IMR-90 (cell line): ENCODE measurements at regions not wholly inside any gene's neighbourhood (a gene's known extent, or its start where the extent isn't known, plus 50 kb on each side); places are given as distances from the start of the nearest gene placed in this dataset.

Experiments used
- ATAC-seq: fragments of 200-7000 bp; cut with Tn5 transposase; 2 replicates; pipeline ENCODE4 v1.9.1; 2020; ENCODE audit warnings: low read depth, mild to moderate bottlenecking, moderate library complexity
- BruUV-seq: library from RNA; stranded (reverse); fragments of 400-500 nt; replicated peaks from 2 replicates; lab custom pipeline; 2021; lab: Mats Ljungman, UMichigan
- CTCF ChIA-PET: fragments of 300-600 bp; formaldehyde crosslinking; extraction: SDS; loops from one replicate; lab custom pipeline; 2021; ENCODE audit warnings: antibody characterized with exemption; lab: Yijun Ruan, JAX
- POLR2A ChIA-PET: fragments of 300-600 bp; sonication (Branson Sonifier 250); formaldehyde crosslinking; loops from one replicate; lab custom pipeline; 2022; ENCODE audit warnings: antibody characterized with exemption; ENCODE audit not compliant: unreplicated experiment; lab: Charles Lee
- DNase-seq: peaks from one replicate; pipeline ENCODE4 v3.0.0; 2013
- H2AFZ ChIP-seq: replicated peaks from 2 replicates; pipeline ENCODE3; 2013; ENCODE audit warnings: low read length, mild to moderate bottlenecking; ENCODE audit not compliant: poor library complexity
- H2AK5ac ChIP-seq: 2 replicates; pipeline ENCODE4 v1.6.1; 2013; ENCODE audit warnings: low read depth, low read length, inconsistent platforms
- H2AK9ac ChIP-seq: replicated peaks from 2 replicates; pipeline ENCODE3; 2013; ENCODE audit warnings: mild to moderate bottlenecking, low read depth, low read length, moderate library complexity; ENCODE audit not compliant: poor library complexity
- H2BK120ac ChIP-seq: 2 replicates; pipeline ENCODE4 v1.6.1; 2013; ENCODE audit warnings: low read depth, low read length, inconsistent platforms
- H2BK15ac ChIP-seq: 3 replicates; pipeline ENCODE4 v1.6.1; 2013; ENCODE audit warnings: low read depth, low read length, inconsistent platforms
- H2BK20ac ChIP-seq: 2 replicates; pipeline ENCODE4 v1.6.1; 2013; ENCODE audit warnings: low read depth, mild to moderate bottlenecking, inconsistent platforms, low read length, moderate library complexity
- H2BK5ac ChIP-seq: 2 replicates; pipeline ENCODE4 v1.6.1; 2013; ENCODE audit warnings: mild to moderate bottlenecking, low read depth, low read length, inconsistent platforms; ENCODE audit not compliant: poor library complexity, severe bottlenecking
- H3K14ac ChIP-seq: replicated peaks from 2 replicates; pipeline ENCODE4 v1.6.1; 2013; ENCODE audit warnings: low read depth, low read length, inconsistent platforms
- H3K18ac ChIP-seq: 2 replicates; pipeline ENCODE4 v1.6.1; 2013; ENCODE audit warnings: low read depth, low read length, control low read depth
- H3K23ac ChIP-seq: 2 replicates; pipeline ENCODE4 v1.6.1; 2013; ENCODE audit warnings: low read depth, low read length, inconsistent platforms
- H3K27ac ChIP-seq: 2 replicates; pipeline ENCODE4 v1.5.1; 2013; ENCODE audit warnings: mild to moderate bottlenecking, control low read depth, low read length; ENCODE audit not compliant: insufficient read depth
- H3K27me3 ChIP-seq: 2 replicates; pipeline ENCODE4 v1.6.1; 2013; ENCODE audit warnings: low read length; ENCODE audit not compliant: control insufficient read depth, insufficient read depth
- H3K36me3 ChIP-seq: 2 replicates; pipeline ENCODE4 v1.6.1; 2013; ENCODE audit warnings: low read length, mixed read lengths; ENCODE audit not compliant: control insufficient read depth, insufficient read depth
- H3K4ac ChIP-seq: 2 replicates; pipeline ENCODE4 v1.6.1; 2013; ENCODE audit warnings: low read depth, low read length, inconsistent platforms
- H3K4me1 ChIP-seq: 2 replicates; pipeline ENCODE4 v1.6.1; 2013; ENCODE audit warnings: low read length, mixed read lengths; ENCODE audit not compliant: control insufficient read depth, insufficient read depth
- H3K4me2 ChIP-seq: 2 replicates; pipeline ENCODE4 v1.6.1; 2013; ENCODE audit warnings: low read depth, mild to moderate bottlenecking, control low read depth, low read length, moderate library complexity
- H3K4me3 ChIP-seq: 2 replicates; pipeline ENCODE4 v1.5.1; 2013; ENCODE audit warnings: low read depth, mild to moderate bottlenecking, control low read depth, low read length, moderate library complexity; ENCODE audit not compliant: insufficient read depth
- H3K56ac ChIP-seq: 2 replicates; pipeline ENCODE4 v1.6.1; 2013; ENCODE audit warnings: low read length, inconsistent platforms; ENCODE audit not compliant: insufficient read depth; ENCODE audit errors: extremely low read depth
- H3K79me1 ChIP-seq, 2 experiments: 2 replicates each; pipeline ENCODE4 v1.6.1; 2013; ENCODE audit warnings: low read length in 2 of 2, inconsistent platforms in 1 of 2, low read depth in 1 of 2
- H3K9ac ChIP-seq: 2 replicates; pipeline ENCODE4 v1.6.1; 2013; ENCODE audit warnings: low read depth, low read length, control low read depth
- H3K9me1 ChIP-seq: 2 replicates; pipeline ENCODE4 v1.6.1; 2013; ENCODE audit warnings: low read length, inconsistent platforms; ENCODE audit not compliant: insufficient read depth
- H3K9me3 ChIP-seq: 2 replicates; pipeline ENCODE4 v1.6.1; 2013; ENCODE audit warnings: low read length; ENCODE audit not compliant: control insufficient read depth, insufficient read depth
- H4K20me1 ChIP-seq: 2 replicates; pipeline ENCODE4 v1.6.1; 2013; ENCODE audit warnings: low read length, inconsistent platforms; ENCODE audit not compliant: insufficient read depth
- H4K5ac ChIP-seq: 2 replicates; pipeline ENCODE4 v1.6.1; 2013; ENCODE audit warnings: mild to moderate bottlenecking, low read depth, low read length, control low read depth
- H4K8ac ChIP-seq, 2 experiments: 2 replicates each; pipeline ENCODE4 v1.6.1; 2013; ENCODE audit warnings: low read depth in 2 of 2, low read length in 2 of 2, control low read depth in 1 of 2, inconsistent platforms in 1 of 2
- H4K91ac ChIP-seq: 2 replicates; pipeline ENCODE4 v1.6.1; 2013; ENCODE audit warnings: low read depth, low read length, inconsistent platforms; ENCODE audit not compliant: insufficient read depth
- BHLHE40 ChIP-seq: fragments of 150-350 bp; IDR thresholded peaks from 2 replicates; pipeline ENCODE4 v1.6.1; 2016; ENCODE audit warnings: mild to moderate bottlenecking, low read depth, low read length
- CEBPB ChIP-seq: IDR thresholded peaks from 2 replicates; pipeline ENCODE4 v1.6.1; 2012; ENCODE audit warnings: low read depth, low read length, improper control_type of control experiment
- FOS ChIP-seq: fragments of 150-350 bp; IDR thresholded peaks from 2 replicates; pipeline ENCODE4 v1.6.1; 2016; ENCODE audit warnings: low read depth, low read length
- MAZ ChIP-seq: IDR thresholded peaks from 2 replicates; pipeline ENCODE4 v1.6.1; 2012; ENCODE audit warnings: low read depth, mild to moderate bottlenecking, low read length, improper control_type of control experiment, moderate library complexity, borderline replicate concordance
- MXI1 ChIP-seq: IDR thresholded peaks from 2 replicates; pipeline ENCODE4 v1.6.1; 2012; ENCODE audit warnings: low read depth, mild to moderate bottlenecking, low read length, moderate library complexity, borderline replicate concordance
- NFE2L2 ChIP-seq: fragments of 150-350 bp; IDR thresholded peaks from 2 replicates; pipeline ENCODE4 v1.6.1; 2016; ENCODE audit warnings: low read depth, mild to moderate bottlenecking, low read length
- POLR2A ChIP-seq: IDR thresholded peaks from 2 replicates; pipeline ENCODE4 v1.6.1; 2012; ENCODE audit warnings: mild to moderate bottlenecking, low read depth, low read length
- RAD21 ChIP-seq: IDR thresholded peaks from 2 replicates; pipeline ENCODE4 v1.6.1; 2012; ENCODE audit warnings: low read length, improper control_type of control experiment
- RFX5 ChIP-seq: IDR thresholded peaks from 2 replicates; pipeline ENCODE4 v1.8.0; 2012; ENCODE audit warnings: low read depth, mild to moderate bottlenecking, low read length, moderate library complexity
- WGBS, 2 experiments: methylation state at CpG; one replicate each; pipeline versions ENCODE4 v1.1.5 to v1.1.7; 2013; ENCODE audit warnings: missing lambda C conversion rate in 2 of 2; ENCODE audit not compliant: insufficient read length in 1 of 2; ENCODE audit errors: extremely low coverage in 2 of 2; 5-methylcytosine and 5-hydroxymethylcytosine counted together
- dilution Hi-C: fragments of 300-500 bp; cut with HindIII; formaldehyde crosslinking; loops from one replicate; pipeline ENCODE4 v1.14.3; 2018; ENCODE audit warnings: low sequenced_read_pairs; ENCODE audit not compliant: unreplicated experiment
- in situ Hi-C: fragments of 300-500 bp; cut with MboI; formaldehyde crosslinking; loops from 3 replicates; pipeline ENCODE4 v1.14.3; 2019; ENCODE audit warnings: low sequenced_read_pairs, inconsistent platforms, mixed read lengths
- intact Hi-C: fragments of 100-400 bp; cut with micrococcal nuclease; formaldehyde crosslinking; loops from 2 replicates; pipeline ENCODE4 v1.10.0; 2022
- TF ChIP-seq, protein P1 (sequence below): fragments of 150-350 bp; IDR thresholded peaks from 2 replicates; pipeline ENCODE4 v1.6.1; 2016; ENCODE audit warnings: low read depth, mild to moderate bottlenecking, low read length, moderate library complexity, borderline replicate concordance
- TF ChIP-seq, protein P2 (sequence below): fragments of 150-350 bp; IDR thresholded peaks from 2 replicates; pipeline ENCODE4 v1.6.1; 2017; ENCODE audit warnings: mild to moderate bottlenecking, antibody characterized with exemption, low read length, low read depth

DNA sequence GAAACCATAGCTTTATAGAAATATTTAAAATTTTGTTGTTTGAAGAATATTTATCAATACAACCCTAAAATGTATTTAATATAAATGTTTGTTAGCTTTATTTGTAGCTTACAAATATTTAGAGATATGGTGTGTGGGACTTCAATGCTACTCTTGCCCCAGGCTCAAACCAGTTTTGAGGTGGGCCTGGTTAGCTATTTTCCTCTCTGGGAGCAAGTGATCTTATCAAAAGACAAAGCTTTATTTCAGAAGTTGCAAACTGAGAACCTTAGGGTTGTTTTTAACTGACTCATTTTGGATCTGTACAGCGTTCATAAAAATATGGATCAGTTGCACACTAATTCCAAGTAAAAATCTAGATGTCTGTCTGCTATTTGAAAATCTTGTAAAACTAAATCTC lies 563.6 kb upstream of the CDH2 start:
- H2BK5ac ChIP-seq, result no peak overlapping the region
- ATAC-seq (no peak), DNase-seq (no peak)
- in situ Hi-C loops (no loop called here), intact Hi-C loops (no loop called here), dilution Hi-C loops (no loop called here)
- no peak overlapping the region for H3K18ac ChIP-seq
- H3K9ac ChIP-seq, result no peak overlapping the region
- no peak overlapping the region for H4K5ac ChIP-seq
- H4K91ac ChIP-seq, result no peak overlapping the region
- WGBS, 2 experiments, result no CpG with 5 or more reads among the region's 1 CpG
- no peak overlapping the region for H2AFZ ChIP-seq
- H3K9me1 ChIP-seq, result no peaks in the 10 kb centered on the region
- no peak overlapping the region for H2BK15ac ChIP-seq
- no peak overlapping the region for H3K27ac ChIP-seq
- H2BK120ac ChIP-seq, result no peak overlapping the region
- no TSS peak for BruUV-seq
- H3K4ac ChIP-seq, result no peak overlapping the region
- peaks cover 2% of the 10 kb centered on the region; the same call in 1 of the 2 replicates for H3K4me1 ChIP-seq
- H3K4me3 ChIP-seq, result no peak overlapping the region
- no peak overlapping the region for H2BK20ac ChIP-seq
- no peak overlapping the region for H2AK9ac ChIP-seq
- no peak overlapping the region for H3K14ac ChIP-seq
- no peak overlapping the region for H3K23ac ChIP-seq
- H3K79me1 ChIP-seq, result no peaks in the 10 kb centered on the region
- H3K4me2 ChIP-seq, result no peak overlapping the region
- H3K9me3 ChIP-seq, result no peaks in the 10 kb centered on the region
- TF ChIP-seq, protein P1, sequence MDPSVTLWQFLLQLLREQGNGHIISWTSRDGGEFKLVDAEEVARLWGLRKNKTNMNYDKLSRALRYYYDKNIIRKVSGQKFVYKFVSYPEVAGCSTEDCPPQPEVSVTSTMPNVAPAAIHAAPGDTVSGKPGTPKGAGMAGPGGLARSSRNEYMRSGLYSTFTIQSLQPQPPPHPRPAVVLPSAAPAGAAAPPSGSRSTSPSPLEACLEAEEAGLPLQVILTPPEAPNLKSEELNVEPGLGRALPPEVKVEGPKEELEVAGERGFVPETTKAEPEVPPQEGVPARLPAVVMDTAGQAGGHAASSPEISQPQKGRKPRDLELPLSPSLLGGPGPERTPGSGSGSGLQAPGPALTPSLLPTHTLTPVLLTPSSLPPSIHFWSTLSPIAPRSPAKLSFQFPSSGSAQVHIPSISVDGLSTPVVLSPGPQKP, result no peak
- no peak for TF ChIP-seq CEBPB
- TF ChIP-seq NFE2L2, result no peak
- TF ChIP-seq POLR2A, result no peak
- TF ChIP-seq, protein P2, sequence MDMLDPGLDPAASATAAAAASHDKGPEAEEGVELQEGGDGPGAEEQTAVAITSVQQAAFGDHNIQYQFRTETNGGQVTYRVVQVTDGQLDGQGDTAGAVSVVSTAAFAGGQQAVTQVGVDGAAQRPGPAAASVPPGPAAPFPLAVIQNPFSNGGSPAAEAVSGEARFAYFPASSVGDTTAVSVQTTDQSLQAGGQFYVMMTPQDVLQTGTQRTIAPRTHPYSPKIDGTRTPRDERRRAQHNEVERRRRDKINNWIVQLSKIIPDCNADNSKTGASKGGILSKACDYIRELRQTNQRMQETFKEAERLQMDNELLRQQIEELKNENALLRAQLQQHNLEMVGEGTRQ, result no peak
- TF ChIP-seq RAD21, result no peak
- TF ChIP-seq RFX5, result no peak
- TF ChIP-seq BHLHE40, result no peak
- TF ChIP-seq MXI1, result no peak
- TF ChIP-seq MAZ, result no peak
- no peak for TF ChIP-seq FOS
- CTCF ChIA-PET, result no interaction called here
- no peak overlapping the region for H3K56ac ChIP-seq
- no peaks in the 10 kb centered on the region for H4K20me1 ChIP-seq
- H3K36me3 ChIP-seq, result no peaks in the 10 kb centered on the region
- H3K27me3 ChIP-seq, result no peaks in the 10 kb centered on the region
- H2AK5ac ChIP-seq, result no peak overlapping the region
- POLR2A ChIA-PET, result interaction anchor here (0.5 kb wide), 1 partner anchor 9 kb away, joined by 4 read pairs; no protein-coding TSS in a partner anchor
- no peak overlapping the region for H4K8ac ChIP-seq
